ENCODE measurements at regions not wholly inside any gene's neighbourhood (a gene's known extent, or its start where the extent isn't known, plus 50 kb on each side); places are given as distances from the start of the nearest gene placed in this dataset.
"Not testable (repeated sequence)": the region's sequence is repeated elsewhere in the genome, so short reads cannot be mapped to it uniquely, and the experiment has no call there.

GRCh38 chr9:74073897-74074296 lies 423.2 kb upstream of the RORB start:
- Histone ChIP-seq H3K36me3 (ENCODE audit: control insufficient read depth, low read length) (no peaks in the 10 kb centered on the region), H3K27ac (ENCODE audit: low read depth, low read length) (no peak overlapping the region), H3K9me3 (ENCODE audit: control insufficient read depth, insufficient read depth, low read length) (no peaks in the 10 kb centered on the region), H3K4me1 (ENCODE audit: control insufficient read depth, low read length) (no peaks in the 10 kb centered on the region), H3K4me2 (ENCODE audit: low read length) (no peak overlapping the region), H3K4me3 (ENCODE audit: low read length) (no peak overlapping the region), H3K9me2 (replicated peaks; ENCODE audit: control insufficient read depth, low read length) (no peaks in the 10 kb centered on the region), H3F3A (ENCODE audit: control insufficient read depth, insufficient read depth) (no peaks in the 10 kb centered on the region), H3K79me2 (ENCODE audit: control insufficient read depth, low read length) (no peaks in the 10 kb centered on the region), H3K27me3 (ENCODE audit: control insufficient read depth, low read length) (no peaks in the 10 kb centered on the region), H4K20me1 (ENCODE audit: control insufficient read depth, insufficient read depth, low read depth, low read length) (no peaks in the 10 kb centered on the region)
- TF ChIP-seq EZH2phosphoT487 (IDR thresholded peaks at IDR 0.05; ENCODE audit: borderline replicate concordance, low read length) (no peak), CTCF (IDR thresholded peaks at IDR 0.05; ENCODE audit: low read depth, low read length, poor library complexity, severe bottlenecking) (no peak)

DNA sequence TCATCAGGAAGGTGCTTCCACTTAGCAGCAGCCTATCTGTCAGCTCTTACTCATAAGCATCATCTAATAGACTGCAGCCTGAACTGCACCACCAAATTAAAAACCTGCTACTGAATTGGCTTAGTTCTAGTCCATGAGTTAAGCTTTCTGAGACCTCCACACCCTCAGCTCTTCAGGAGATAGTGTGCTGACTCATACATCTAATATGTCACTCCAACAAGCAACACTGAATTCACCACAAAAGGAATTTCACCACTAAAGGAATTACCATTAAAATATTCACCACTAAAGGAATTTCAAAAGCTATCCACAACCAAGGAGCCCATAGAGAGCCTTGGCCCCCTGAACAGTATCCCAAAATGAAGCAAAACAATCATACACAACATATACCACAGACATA lies 418.5 kb upstream of the RORB start:
- Histone ChIP-seq H4K20me1 (ENCODE audit: control insufficient read depth, insufficient read depth, low read depth, low read length) (no peaks in the 10 kb centered on the region), H3K4me2 (ENCODE audit: low read length) (no peak overlapping the region), H3K4me3 (ENCODE audit: low read length) (no peak overlapping the region), H3F3A (ENCODE audit: control insufficient read depth, insufficient read depth) (no peaks in the 10 kb centered on the region), H3K27me3 (ENCODE audit: control insufficient read depth, low read length) (no peaks in the 10 kb centered on the region), H3K9me2 (replicated peaks; ENCODE audit: control insufficient read depth, low read length) (no peaks in the 10 kb centered on the region), H3K4me1 (ENCODE audit: control insufficient read depth, low read length) (no peaks in the 10 kb centered on the region), H3K27ac (ENCODE audit: low read depth, low read length) (no peak overlapping the region), H3K9me3 (ENCODE audit: control insufficient read depth, insufficient read depth, low read length) (no peaks in the 10 kb centered on the region), H3K36me3 (ENCODE audit: control insufficient read depth, low read length) (no peaks in the 10 kb centered on the region), H3K79me2 (ENCODE audit: control insufficient read depth, low read length) (no peaks in the 10 kb centered on the region)
- no peak for TF ChIP-seq CTCF (IDR thresholded peaks at IDR 0.05; ENCODE audit: low read depth, low read length, poor library complexity, severe bottlenecking)
- TF ChIP-seq EZH2phosphoT487 (IDR thresholded peaks at IDR 0.05; ENCODE audit: borderline replicate concordance, low read length), result no peak

- H3K27ac ChIP-seq (ENCODE audit: low read depth, low read length); H3K27me3 ChIP-seq (ENCODE audit: control insufficient read depth, low read length); H3K36me3 ChIP-seq (ENCODE audit: control insufficient read depth, low read length); H4K20me1 ChIP-seq (ENCODE audit: control insufficient read depth, insufficient read depth, low read depth, low read length); H3K9me3 ChIP-seq (ENCODE audit: control insufficient read depth, insufficient read depth, low read length); H3K4me2 ChIP-seq (ENCODE audit: low read length); H3K4me1 ChIP-seq (ENCODE audit: control insufficient read depth, low read length); H3K4me3 ChIP-seq (ENCODE audit: low read length); H3K79me2 ChIP-seq (ENCODE audit: control insufficient read depth, low read length); H3F3A ChIP-seq (ENCODE audit: control insufficient read depth, insufficient read depth); H3K9me2 ChIP-seq (replicated peaks; ENCODE audit: control insufficient read depth, low read length): not testable (repeated sequence)
These were observed 416.5 kb upstream of the RORB start for GRCh38 chr9:74080652-74081051.

- H3K4me3 ChIP-seq (ENCODE audit: low read length), result no peak overlapping the region
- H3K27me3 ChIP-seq (ENCODE audit: control insufficient read depth, low read length), result no peaks in the 10 kb centered on the region
- H3K9me3 ChIP-seq (ENCODE audit: control insufficient read depth, insufficient read depth, low read length), result no peaks in the 10 kb centered on the region
- H3K27ac ChIP-seq (ENCODE audit: low read depth, low read length), result no peak overlapping the region
- no peaks in the 10 kb centered on the region for H3K9me2 ChIP-seq (replicated peaks; ENCODE audit: control insufficient read depth, low read length)
- H4K20me1 ChIP-seq (ENCODE audit: control insufficient read depth, insufficient read depth, low read depth, low read length), result no peaks in the 10 kb centered on the region
- H3F3A ChIP-seq (ENCODE audit: control insufficient read depth, insufficient read depth), result no peaks in the 10 kb centered on the region
- H3K36me3 ChIP-seq (ENCODE audit: control insufficient read depth, low read length), result no peaks in the 10 kb centered on the region
- H3K4me2 ChIP-seq (ENCODE audit: low read length), result no peak overlapping the region
- H3K79me2 ChIP-seq (ENCODE audit: control insufficient read depth, low read length), result no peaks in the 10 kb centered on the region
- TF ChIP-seq CTCF (IDR thresholded peaks at IDR 0.05; ENCODE audit: low read depth, low read length, poor library complexity, severe bottlenecking) (no peak), EZH2phosphoT487 (IDR thresholded peaks at IDR 0.05; ENCODE audit: borderline replicate concordance, low read length) (no peak)
- H3K4me1 ChIP-seq (ENCODE audit: control insufficient read depth, low read length), result no peaks in the 10 kb centered on the region
These were observed 413.3 kb upstream of the RORB start for GRCh38 chr9:74083681-74084433.

- not testable (repeated sequence) for H3K4me3 ChIP-seq (ENCODE audit: low read length); H3K27me3 ChIP-seq (ENCODE audit: control insufficient read depth, low read length); H3K36me3 ChIP-seq (ENCODE audit: control insufficient read depth, low read length); H3K79me2 ChIP-seq (ENCODE audit: control insufficient read depth, low read length); H3F3A ChIP-seq (ENCODE audit: control insufficient read depth, insufficient read depth); H3K9me2 ChIP-seq (replicated peaks; ENCODE audit: control insufficient read depth, low read length); H3K4me1 ChIP-seq (ENCODE audit: control insufficient read depth, low read length); H3K9me3 ChIP-seq (ENCODE audit: control insufficient read depth, insufficient read depth, low read length); H3K4me2 ChIP-seq (ENCODE audit: low read length); H3K27ac ChIP-seq (ENCODE audit: low read depth, low read length); H4K20me1 ChIP-seq (ENCODE audit: control insufficient read depth, insufficient read depth, low read depth, low read length)
These were observed 411.6 kb upstream of the RORB start for GRCh38 chr9:74085384-74086037.

Measured in DOHH2 (cell line).